GM06990 (cell line): ENCODE measurements at regions not wholly inside any gene's neighbourhood (a gene's known extent, or its start where the extent isn't known, plus 50 kb on each side); places are given as distances from the start of the nearest gene placed in this dataset.

Experiments used
- DNase-seq: peaks from one replicate; pipeline ENCODE4 v3.0.0-alpha.2; 2011; ENCODE audit not compliant: insufficient read length; ENCODE audit errors: extremely low read depth
- H3K27me3 ChIP-seq: replicated peaks from 2 replicates; pipeline ENCODE4 v1.6.0; 2011; ENCODE audit warnings: low read length; ENCODE audit not compliant: control insufficient read depth, insufficient read depth
- H3K36me3 ChIP-seq: 2 replicates; pipeline ENCODE4 v1.5.1; 2011; ENCODE audit warnings: low read length; ENCODE audit not compliant: control insufficient read depth, insufficient read depth
- H3K4me3 ChIP-seq: replicated peaks from 2 replicates; pipeline ENCODE4 v1.5.1; 2011; ENCODE audit warnings: low read depth, mild to moderate bottlenecking, control low read depth, low read length
- CTCF ChIP-seq: IDR thresholded peaks from 2 replicates; pipeline ENCODE4 v1.5.1; 2011; ENCODE audit warnings: low read length, control low read depth, mild to moderate bottlenecking, inconsistent platforms; ENCODE audit not compliant: insufficient read depth, poor library complexity, severe bottlenecking

GRCh38 chr4:161273607-161274006 is 890.2 kb downstream of the FSTL5 start:
- Histone ChIP-seq H3K27me3 (no peaks in the 10 kb centered on the region), H3K36me3 (no peaks in the 10 kb centered on the region), H3K4me3 (no peak overlapping the region)
- no peak for DNase-seq
- TF ChIP-seq CTCF: no peak

- Histone ChIP-seq H3K36me3 (no peaks in the 10 kb centered on the region), H3K27me3 (no peaks in the 10 kb centered on the region), H3K4me3 (no peak overlapping the region)
- DNase-seq: no peak
- no peak for TF ChIP-seq CTCF
These were observed 903.0 kb downstream of the FSTL5 start for GRCh38 chr4:161260819-161261218.

- H3K36me3 ChIP-seq: no peaks in the 10 kb centered on the region
- no peaks in the 10 kb centered on the region for H3K27me3 ChIP-seq
- peak; percentile 47 for TF ChIP-seq CTCF
- DNase-seq: no peak
- no peak overlapping the region for H3K4me3 ChIP-seq
These were observed 907.1 kb downstream of the FSTL5 start for GRCh38 chr4:161256716-161257115.

DNA sequence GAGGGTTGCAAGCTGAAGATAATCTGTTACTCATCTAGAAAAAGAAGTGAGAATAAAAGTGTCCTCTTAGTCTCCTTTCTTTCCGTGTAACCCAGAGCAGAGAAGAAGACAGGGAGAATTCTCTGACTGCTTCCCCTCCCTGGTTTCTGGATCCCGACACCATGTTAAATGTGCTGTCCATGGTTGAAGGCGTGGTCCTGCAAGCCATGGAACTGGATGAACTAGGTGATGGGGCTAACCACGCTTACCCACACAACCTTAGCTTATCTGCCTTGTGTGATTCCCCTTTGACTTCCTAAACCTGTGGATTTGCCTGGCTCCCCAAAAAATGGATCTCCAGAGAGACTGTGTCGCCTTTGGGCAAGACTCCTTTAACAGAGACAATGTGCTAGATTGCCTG is 907.6 kb downstream of the FSTL5 start:
- no peak for DNase-seq
- Histone ChIP-seq H3K4me3 (no peak overlapping the region), H3K27me3 (no peaks in the 10 kb centered on the region), H3K36me3 (no peaks in the 10 kb centered on the region)
- TF ChIP-seq CTCF: peak; percentile 10

DNA sequence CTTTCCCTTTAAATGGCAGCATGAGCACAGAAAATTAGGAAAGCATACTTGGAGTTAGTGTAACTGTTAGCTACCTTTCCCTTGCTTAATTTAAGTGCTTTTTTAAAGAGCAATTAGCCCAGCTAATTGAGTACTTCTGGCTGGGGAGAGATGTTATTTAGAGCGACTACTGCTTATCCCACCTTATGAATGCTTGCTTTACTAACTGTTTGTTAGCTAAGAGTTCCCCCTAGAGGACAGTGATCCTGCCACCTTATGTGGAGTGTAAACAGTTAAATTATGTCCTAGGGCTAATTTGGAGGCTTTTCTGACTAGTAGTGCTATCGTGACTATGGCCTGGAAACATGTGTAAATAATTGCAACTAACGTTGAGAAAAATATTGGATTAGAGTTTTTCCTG is 909.4 kb downstream of the FSTL5 start:
- H3K27me3 ChIP-seq: no peaks in the 10 kb centered on the region
- no peaks in the 10 kb centered on the region for H3K36me3 ChIP-seq
- no peak for DNase-seq
- H3K4me3 ChIP-seq: no peak overlapping the region
- peak; percentile 28 for TF ChIP-seq CTCF

- peak; percentile 93 for TF ChIP-seq CTCF
- Histone ChIP-seq H3K36me3 (no peaks in the 10 kb centered on the region), H3K27me3 (no peaks in the 10 kb centered on the region), H3K4me3 (no peak overlapping the region)
- DNase-seq: no peak
These were observed 911.2 kb downstream of the FSTL5 start for GRCh38 chr4:161252520-161253141.
